ENCODE measurements at regions not wholly inside any gene's neighbourhood (a gene's known extent, or its start where the extent isn't known, plus 50 kb on each side); places are given as distances from the start of the nearest gene placed in this dataset.
"Not testable (repeated sequence)": the region's sequence is repeated elsewhere in the genome, so short reads cannot be mapped to it uniquely, and the experiment has no call there.

DNA sequence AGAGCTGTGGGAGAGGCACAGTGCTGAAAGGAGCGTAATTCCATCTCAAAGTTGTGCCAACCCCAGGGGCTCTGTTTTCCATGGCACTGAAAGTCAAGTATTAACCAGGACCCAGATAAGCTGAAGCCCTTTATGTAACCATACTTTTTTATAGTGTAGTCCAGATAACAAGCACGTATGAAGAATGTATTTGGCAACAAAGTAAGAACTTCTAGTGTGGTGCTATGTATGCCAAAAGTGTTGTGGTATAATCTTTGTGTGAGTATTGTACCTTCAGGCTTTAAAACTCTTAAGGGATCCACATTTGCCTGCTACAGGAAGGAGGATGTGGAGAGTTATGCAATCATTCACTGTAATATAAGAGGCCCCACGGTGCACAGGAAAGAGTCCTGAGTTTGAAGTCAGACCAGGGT, 129.4 kb downstream of the IBTK start:
- DNase-seq = no peak

GRCh38 chr6:82114748-82115147, 132.8 kb downstream of the IBTK start:
- DNase-seq = no peak

GRCh38 chr6:82113231-82113630, 134.3 kb downstream of the IBTK start:
- no peak for DNase-seq

DNA sequence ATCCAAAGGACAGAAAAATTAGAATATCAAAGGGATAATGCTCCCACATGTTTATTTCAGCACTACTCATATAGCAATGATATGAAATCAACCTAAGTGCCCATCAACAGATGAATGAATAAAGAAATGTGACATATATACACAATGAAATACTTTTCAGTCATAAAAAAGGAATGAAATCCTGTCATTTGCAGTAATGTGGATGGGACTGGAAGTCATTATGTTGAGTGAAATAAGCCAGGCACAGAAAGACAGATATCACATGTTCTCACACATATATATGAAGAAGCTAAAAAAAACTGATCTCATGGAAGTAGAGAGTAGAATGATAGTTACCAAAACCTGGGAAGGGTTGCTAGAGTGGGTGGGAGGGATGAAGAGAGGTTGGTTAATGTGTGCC, 135.7 kb downstream of the IBTK start:
- DNase-seq = no peak

GRCh38 chr6:82111114-82111513, 136.4 kb downstream of the IBTK start:
- no peak for DNase-seq

GRCh38 chr6:82103171-82103570, 144.4 kb downstream of the IBTK start:
- DNase-seq = not testable (repeated sequence)

- not testable (repeated sequence) for DNase-seq
Observed at GRCh38 chr6:82101374-82102114, 146.0 kb downstream of the IBTK start.

DNA sequence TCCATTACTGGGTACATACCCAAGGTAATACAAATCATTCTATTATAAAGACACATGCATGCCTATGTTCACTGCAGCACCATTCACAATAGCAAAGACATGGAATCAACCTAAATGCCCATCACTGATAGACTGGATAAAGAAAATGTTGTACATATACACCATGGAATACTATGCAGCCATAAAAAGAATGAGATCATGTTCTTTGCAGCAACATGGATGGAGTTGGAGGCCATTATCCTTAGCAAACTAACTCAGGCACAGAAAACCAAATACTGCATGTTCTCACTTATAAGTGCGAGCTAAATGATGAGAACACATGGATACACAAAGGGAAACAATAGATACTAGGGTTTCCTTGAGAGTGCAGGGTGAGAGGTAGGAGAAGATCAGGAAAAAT, 146.8 kb downstream of the IBTK start:
- not testable (repeated sequence) for DNase-seq

DNA sequence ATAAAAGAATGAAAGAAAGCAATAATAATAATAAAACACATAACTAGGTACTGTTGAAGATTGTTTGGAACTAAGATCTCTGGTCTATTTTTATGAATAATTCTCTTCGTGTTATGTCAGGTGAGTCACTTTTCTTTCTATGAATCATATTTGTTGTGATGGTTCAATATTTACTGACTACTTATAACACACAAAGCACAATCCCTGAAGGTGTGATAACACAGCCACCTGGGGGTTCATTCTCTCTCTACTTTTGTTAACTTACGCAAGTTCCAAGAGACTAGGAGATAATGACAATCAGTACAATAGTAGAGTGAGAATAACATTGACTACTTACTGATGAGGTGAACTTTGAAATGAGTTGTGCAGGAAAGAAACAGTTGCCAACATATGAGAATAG, 149.9 kb downstream of the IBTK start:
- DNase-seq = no peak

DNA sequence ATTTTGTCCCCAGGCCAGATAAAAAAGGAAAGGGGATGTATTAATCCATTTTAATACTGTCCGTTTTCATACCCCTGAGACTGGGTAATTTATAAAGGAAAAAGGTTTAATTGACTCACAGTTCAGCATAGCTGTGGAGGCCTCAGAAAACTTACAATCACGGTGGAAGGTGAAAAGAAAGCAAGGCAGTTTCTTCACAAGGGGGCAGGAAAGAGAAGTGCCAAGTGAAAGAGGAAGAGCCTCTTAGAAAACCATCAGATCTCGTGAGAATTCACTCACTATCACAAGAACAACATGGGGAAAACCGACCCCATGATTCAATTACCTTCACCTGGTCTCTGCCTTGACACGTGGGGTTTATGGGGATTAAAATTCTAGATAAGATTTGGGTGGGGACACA, 152.5 kb downstream of the IBTK start:
- no peak for DNase-seq

DNA sequence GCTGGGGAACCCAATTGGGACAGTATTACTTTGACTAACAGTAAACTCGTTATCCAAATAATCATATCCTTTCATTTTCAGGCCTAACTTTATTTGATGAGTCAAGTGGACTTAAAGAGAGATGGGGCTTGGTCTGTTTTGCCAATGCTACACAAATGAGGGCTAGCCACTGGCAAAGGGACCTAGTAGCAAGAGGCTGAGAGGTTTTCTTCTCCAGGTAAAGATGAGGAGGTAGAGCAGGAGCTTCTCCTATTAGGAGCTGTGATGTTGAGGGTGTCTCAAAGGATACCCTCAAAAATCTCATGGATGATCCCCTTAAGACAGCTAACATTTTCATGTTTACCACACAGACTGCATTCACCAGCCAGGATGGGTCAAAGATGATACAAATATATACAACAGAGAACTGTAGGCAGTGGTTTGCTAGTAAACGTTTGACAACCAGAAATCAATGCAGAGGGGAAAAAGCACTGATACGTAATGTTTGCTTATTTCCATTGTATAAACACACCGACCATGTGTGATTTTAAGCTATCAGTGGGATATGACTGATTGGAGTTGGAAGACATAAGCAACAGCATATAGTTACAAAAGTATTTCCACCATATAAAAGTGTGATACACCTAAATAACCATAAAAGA, 153.3 kb downstream of the IBTK start:
- DNase-seq = no peak

- DNase-seq = no peak
Observed at GRCh38 chr6:82088978-82089771, 158.4 kb downstream of the IBTK start.

- DNase-seq = no peak
Observed at GRCh38 chr6:82086944-82087343, 160.6 kb downstream of the IBTK start.

- DNase-seq = no peak
Observed at GRCh38 chr6:82085701-82086100, 161.8 kb downstream of the IBTK start.

DNA sequence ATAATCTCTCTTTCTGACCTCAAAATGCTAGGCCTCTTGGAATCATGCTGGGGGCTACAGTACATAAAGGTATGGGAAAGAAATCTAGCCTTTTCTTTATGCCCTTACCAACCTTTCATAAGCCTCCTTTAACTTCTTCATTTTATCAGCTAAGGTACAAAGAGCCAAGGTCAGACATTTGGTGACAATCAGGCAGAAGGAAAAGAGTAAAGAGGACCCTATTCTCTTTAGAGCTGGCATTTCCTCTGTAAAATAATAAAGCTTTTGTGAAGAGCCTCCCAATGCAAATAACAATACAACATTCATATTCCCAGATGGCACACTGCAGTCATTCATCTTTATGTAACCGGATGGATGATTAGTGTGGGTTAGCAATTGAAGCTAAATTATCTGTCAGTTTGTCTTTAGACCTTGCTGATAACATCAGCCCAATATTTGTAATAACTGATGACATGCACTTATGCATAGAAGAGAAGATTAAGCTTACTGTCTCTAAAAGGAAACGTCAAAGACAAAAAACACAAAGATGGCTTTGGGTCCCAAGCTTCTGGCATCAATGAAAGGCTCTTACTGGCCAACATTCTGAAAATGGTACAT, 163.1 kb downstream of the IBTK start:
- DNase-seq = no peak

DNA sequence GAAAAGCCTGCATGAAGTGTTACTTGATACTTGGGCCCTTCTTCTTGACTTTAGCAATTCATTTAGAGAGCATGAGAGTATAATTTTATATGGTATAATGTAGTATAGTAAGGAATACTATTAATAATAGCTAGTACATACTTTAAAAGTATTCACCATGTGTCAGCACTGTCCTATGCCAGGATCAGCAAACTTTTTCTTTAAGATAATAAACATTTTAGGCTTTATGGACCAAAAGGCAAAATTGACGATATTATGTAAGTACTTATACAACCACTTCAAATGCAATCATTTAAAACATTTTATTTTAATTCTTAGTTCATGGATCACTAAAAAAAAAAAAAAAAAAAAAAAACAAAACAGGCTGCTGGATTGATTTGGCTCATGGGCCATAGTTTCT, 163.9 kb downstream of the IBTK start:
- no peak for DNase-seq

DNA sequence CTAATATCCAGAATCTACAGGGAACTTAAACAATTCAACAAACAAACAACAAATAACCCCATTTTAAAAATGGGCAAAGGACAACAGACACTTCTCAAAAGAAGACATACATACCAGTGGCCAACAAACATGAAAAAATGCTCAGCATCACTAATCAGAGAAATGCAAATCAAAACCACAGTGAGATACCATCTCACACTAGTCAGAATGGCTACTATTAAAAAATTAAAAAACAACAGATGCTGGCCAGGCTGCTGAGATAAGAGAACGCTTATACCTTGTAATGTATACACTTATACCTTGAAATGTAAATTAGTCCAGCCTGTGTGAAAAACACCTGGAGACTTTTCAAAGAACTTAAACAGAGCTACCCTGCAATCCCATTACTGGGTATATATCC, 166.8 kb downstream of the IBTK start:
- DNase-seq = no peak

DNA sequence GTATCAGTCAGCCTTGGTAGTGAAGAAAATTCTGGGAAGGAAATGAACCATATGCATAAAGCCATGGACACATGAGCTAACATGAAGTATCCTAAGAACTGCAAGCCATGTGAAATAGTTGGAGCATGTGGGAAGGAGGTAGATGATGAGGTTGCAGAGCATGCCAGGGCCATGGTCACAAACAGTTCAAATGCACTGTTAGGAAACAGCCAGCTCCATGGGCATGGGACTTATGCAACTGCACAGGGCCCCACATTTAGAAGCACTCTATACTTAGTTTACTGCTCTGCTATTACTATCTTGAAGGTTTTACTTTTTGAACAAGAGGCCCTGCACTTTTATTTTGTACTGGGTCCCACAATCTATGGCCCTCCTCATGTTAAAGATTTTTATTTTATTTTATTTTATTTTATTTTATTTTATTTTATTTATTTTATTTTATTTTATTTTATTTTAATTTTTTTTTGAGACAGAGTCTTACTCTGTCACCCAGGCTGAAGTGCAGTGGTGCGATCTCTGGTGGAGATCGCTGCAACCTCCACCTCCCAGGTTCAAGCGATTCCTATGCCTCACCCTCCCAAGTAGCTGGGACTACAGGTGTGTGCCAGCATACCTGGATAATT, 169.1 kb downstream of the IBTK start:
- no peak for DNase-seq

- no peak for DNase-seq
Observed at GRCh38 chr6:82076916-82077315, 170.6 kb downstream of the IBTK start.

GRCh38 chr6:82074556-82074955, 173.0 kb downstream of the IBTK start:
- DNase-seq = no peak

DNA sequence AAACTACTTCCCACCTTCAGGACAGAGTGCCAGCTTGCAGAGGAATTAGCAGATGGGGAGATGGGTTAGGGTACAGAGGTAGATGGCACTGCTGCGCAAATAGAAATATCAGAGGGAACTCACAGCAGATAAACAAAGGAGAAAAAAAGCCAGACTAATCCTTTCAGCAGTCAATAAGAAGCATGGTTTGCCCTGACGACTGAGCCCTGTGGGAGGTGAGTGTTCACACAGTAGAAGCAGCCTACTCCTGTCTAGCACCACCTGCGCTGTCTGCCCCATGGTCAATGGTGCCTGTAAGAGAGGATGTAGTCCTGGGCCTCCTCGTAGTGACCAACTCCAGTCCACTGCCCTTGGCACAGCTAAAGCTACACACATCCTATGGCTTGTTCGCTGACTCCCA, 174.1 kb downstream of the IBTK start:
- DNase-seq = no peak

GRCh38 chr6:82072751-82073150, 174.8 kb downstream of the IBTK start:
- no peak for DNase-seq

DNA sequence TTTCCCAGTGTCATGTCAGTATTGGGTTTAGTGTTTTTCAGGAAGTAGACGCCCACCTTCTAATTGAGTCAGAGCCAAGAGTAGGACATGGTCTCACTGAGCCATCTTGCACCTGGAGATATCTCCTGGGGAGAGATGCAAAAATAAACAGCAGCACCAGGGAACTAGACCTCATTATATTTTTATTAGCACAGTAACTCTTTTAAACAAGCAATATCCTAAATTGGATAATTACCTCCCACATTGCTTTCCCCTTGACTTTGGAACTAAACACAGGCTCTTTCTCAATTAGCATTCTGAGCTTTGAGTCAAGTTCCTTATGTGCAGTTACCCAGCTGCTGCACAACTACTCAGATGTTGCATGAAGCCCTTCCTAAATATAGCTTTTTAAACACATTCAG, 175.4 kb downstream of the IBTK start:
- DNase-seq = no peak
